NAMALWA (cell line): ENCODE measurements at regions not wholly inside any gene's neighbourhood (a gene's known extent, or its start where the extent isn't known, plus 50 kb on each side); places are given as distances from the start of the nearest gene placed in this dataset.
"Not testable (repeated sequence)": the region's sequence is repeated elsewhere in the genome, so short reads cannot be mapped to it uniquely, and the experiment has no call there.

Experiments used
- DNase-seq: peaks from one replicate; pipeline ENCODE4 v3.0.0-alpha.2; 2015; ENCODE audit warnings: low spot score

DNA sequence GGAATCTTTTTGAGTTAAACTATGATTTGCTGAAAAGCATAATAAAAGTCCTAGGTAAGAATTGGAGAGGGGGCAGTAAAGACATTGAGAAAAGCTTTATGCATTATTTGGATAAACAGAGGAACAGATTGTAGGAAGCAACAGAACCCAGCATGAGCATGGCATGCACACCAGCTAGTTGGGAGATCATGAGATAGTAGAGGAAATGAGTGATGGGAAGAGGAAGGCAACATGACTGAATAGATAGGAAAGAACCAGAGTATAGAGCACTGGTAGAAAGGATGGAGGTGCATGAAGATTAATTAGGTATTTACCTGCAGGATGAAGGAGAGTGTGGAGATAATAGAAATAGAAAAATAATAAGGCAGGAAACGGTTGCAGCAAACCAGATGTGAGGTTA is 248.5 kb upstream of the LMO3 start:
- DNase-seq, result no peak

DNA sequence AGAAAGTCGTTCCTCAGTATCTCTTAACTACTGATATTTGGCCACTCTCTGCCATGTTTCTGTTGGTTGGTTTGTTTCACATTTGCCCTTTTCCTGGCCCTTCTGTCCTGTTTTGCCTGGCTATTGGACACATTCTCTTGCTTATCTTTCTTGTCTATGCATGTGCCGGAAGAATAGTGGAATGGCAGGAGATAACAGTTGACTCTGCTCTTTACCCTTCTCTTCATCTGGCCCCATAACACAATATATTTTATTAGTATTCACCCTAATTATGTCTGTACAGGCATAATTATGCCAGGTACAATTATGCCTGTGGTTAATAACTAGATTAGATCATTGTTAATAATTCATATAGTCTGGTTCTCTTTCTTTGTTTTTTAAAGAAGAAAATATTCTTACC is 243.5 kb upstream of the LMO3 start:
- no peak for DNase-seq

DNA sequence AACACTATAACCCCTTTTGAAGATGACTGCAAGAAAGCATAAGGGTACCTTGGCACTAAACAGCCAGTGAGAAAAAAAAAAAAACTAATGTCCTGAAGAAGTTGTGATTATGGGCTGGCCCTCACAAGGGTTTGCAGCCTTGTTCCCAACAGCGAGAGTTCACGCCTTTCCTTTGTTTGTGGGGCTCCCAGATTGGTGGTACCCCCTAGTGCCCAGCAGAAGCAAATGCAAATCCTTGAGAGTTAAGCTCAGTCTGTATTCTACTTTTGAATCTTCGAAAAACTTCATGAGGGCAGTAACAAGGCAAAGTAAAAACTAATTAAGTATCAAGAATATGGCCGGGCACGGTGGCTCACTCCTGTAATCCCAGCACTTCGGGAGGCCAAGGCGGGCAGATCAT is 238.9 kb upstream of the LMO3 start:
- no peak for DNase-seq

DNA sequence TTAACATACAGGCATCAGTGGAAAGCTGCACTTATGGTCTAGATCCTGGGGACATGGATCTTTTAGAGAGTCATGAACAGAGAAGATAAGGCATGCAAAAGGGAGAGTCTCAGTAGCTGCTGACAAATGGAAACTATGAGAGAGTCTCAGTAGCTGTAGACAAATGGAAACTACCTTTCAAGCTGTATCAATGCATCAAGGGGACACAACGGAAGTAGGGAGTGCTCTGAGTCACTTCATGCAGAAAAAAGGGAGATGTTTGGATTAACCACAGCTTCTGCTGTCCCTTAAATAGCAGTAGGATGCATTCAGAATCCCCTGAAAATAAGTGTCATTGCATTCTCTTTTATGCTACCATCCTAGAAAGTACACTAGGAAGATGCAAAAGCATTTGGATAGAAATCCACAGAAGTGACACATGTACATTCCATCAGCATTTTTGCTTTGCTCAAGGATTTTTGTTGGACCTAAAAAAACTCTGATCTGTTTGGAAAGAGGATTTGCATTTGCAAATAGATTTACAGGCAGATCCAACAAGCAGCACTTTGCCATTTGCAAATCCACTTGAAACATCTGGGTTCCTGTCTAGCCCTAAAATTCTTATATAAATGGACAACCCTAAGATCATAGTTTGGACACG is 227.5 kb upstream of the LMO3 start:
- DNase-seq, result no peak

DNA sequence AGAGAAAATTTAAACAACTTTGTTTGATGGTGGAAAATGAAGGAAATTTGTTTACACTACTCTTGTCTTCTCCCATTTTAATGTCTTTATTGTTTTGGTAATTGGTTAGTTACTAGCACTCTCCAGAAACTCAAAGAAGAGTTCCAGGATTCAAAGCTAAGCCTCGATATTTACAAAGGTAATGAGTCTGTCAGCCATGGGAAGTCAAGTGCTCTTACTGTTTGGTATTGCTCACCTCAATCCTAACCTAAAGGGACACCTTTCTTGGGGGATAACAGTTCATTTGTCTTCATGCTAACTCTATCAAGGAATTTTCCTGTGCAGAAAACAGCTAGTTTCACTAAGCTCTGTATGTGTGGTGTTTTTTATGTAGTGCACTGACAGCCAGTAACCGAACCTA is 222.9 kb upstream of the LMO3 start:
- no peak for DNase-seq

GRCh38 chr12:16807731-16808130 is 201.8 kb upstream of the LMO3 start:
- no peak for DNase-seq

GRCh38 chr12:16796168-16796567 is 190.2 kb upstream of the LMO3 start:
- no peak for DNase-seq

DNA sequence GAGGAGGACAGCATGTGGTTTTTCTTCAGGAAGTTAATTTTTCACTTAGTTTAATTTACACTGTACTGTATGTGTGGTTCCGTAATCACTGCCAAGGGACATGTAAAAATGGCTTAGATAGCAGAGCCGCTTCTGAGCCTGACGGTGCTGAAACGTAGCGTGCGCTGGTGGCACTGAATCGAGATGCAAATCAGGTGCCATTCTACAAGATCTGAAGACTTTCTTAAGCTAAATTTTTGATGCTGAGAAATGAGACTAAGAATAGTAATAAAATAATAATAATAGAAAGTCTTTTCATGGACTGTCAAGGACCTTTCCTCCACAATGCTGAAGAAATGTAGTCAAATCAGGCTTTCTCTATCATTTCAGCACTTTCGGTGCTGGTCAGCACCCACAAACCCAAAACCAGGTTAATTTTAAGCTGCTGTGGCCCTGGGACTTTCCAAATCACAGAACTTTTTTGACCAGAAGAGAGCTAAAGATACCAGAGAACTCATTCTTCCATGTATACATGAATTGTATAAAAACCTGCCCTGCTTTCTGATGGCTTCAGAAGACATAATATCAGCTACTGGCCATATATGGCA is 183.3 kb upstream of the LMO3 start:
- no peak for DNase-seq

- DNase-seq, result no peak
These were observed 182.7 kb upstream of the LMO3 start for GRCh38 chr12:16788506-16789203.

GRCh38 chr12:16785953-16786352 is 180.0 kb upstream of the LMO3 start:
- DNase-seq, result no peak

GRCh38 chr12:16785524-16785923 is 179.6 kb upstream of the LMO3 start:
- DNase-seq, result no peak

GRCh38 chr12:16769129-16769528 is 163.2 kb upstream of the LMO3 start:
- not testable (repeated sequence) for DNase-seq

- no peak for DNase-seq
These were observed 160.8 kb upstream of the LMO3 start for GRCh38 chr12:16766736-16767135.

DNA sequence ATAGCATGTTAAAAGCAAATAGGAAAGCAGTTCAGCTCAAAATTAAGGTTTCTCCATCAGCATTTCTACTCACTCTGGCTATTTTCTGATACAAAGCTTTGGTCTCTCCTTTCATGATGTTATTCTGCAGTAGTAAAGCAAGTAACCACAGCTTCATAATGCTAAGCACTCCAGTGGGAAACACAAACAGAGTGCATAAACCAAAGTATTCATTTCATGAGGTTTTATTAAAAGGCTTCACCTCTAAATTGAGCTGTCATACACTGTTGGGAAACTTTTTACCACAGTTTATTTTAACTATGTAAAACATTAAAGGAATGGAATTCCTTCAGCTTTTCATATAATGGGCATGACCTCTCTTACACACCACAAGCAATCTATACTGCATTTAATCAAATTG is 157.9 kb upstream of the LMO3 start:
- no peak for DNase-seq

- DNase-seq, result no peak
These were observed 151.0 kb upstream of the LMO3 start for GRCh38 chr12:16756833-16757555.

GRCh38 chr12:16730772-16731171 is 124.8 kb upstream of the LMO3 start:
- DNase-seq, result no peak

- DNase-seq, result no peak
These were observed 120.9 kb upstream of the LMO3 start for GRCh38 chr12:16726879-16727278.

GRCh38 chr12:16719713-16720416 is 113.9 kb upstream of the LMO3 start:
- no peak for DNase-seq

GRCh38 chr12:16716928-16717327 is 111.0 kb upstream of the LMO3 start:
- no peak for DNase-seq

DNA sequence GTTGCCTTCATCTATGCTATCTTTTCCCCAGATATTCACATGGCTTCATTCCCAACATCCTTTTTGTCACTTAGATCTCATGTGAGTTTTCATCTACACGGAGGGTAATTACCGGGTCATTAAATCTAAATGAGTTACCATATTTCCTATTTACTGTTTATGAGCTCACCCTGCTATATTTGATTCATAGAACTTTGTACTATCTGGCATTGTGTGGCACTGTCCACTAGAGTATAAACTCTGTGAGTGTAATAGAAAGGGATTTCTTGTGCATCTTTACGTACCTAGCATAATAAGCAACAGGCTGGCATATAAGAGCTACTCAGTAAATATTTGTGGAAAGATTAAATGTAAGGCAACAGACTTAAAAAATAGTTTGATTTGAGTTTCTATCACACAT is 86.1 kb upstream of the LMO3 start:
- no peak for DNase-seq

- DNase-seq, result no peak
These were observed 85.7 kb upstream of the LMO3 start for GRCh38 chr12:16691624-16692023.

DNA sequence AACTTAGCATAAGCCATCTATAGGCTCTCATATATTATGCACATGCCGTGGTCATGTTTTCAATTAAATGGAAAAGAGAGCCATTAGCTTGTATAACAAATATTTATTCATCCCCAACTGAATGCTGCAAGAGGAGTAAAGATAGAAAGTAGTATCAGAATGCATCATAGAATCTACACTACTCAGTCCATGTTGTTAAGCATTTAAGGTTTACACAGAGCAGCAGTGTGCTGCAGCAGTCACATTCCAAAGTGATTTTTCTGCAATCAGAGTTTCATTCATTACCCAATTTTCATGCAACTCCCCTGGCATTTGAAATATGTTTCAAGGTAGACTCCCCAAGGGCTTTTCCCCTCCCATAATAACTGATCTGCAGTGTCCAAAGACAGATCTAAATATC is 82.2 kb upstream of the LMO3 start:
- DNase-seq, result no peak
